ENCODE measurements at regions not wholly inside any gene's neighbourhood (a gene's known extent, or its start where the extent isn't known, plus 50 kb on each side); places are given as distances from the start of the nearest gene placed in this dataset.

GRCh38 chr3:102718651-102719050 lies 283.8 kb downstream of the ZPLD1 start:
- Histone ChIP-seq H3K9ac (ENCODE audit: control insufficient read depth, extremely low read depth, insufficient read depth, low read length) (no peak overlapping the region), H3K27ac (ENCODE audit: control insufficient read depth, insufficient read depth, low read length) (no peak overlapping the region), H3K27me3 (ENCODE audit: control insufficient read depth, extremely low read depth, insufficient read depth, low read length) (no peaks in the 10 kb centered on the region), H3K79me2 (ENCODE audit: control insufficient read depth, insufficient read depth, low read length) (no peaks in the 10 kb centered on the region), H4K20me1 (ENCODE audit: control insufficient read depth, extremely low read depth, insufficient read depth, low read length) (no peaks in the 10 kb centered on the region), H3K4me1 (ENCODE audit: control insufficient read depth, extremely low read depth, insufficient read depth, low read length) (peaks cover 7% of the 10 kb centered on the region), H3K4me2 (ENCODE audit: control insufficient read depth, extremely low read depth, insufficient read depth, low read depth, low read length) (no peak overlapping the region), H3K36me3 (ENCODE audit: control insufficient read depth in 2 of 2, extremely low read depth in 1 of 2, insufficient read depth in 2 of 2, low read length in 2 of 2) (no peaks in the 10 kb centered on the region), H2AFZ (ENCODE audit: control insufficient read depth, low read length) (no peak overlapping the region), H3K4me3 (ENCODE audit: control insufficient read depth in 2 of 3, extremely low read depth in 1 of 3, insufficient read depth in 2 of 3, low read depth in 1 of 3, low read length in 3 of 3) (no peak overlapping the region), H3K9me1 (ENCODE audit: control insufficient read depth, extremely low read depth, insufficient read depth, low read length) (no peaks in the 10 kb centered on the region), H3K9me3 (ENCODE audit: control insufficient read depth, low read depth, low read length) (no peaks in the 10 kb centered on the region)
- dilution Hi-C loops (cut with MboI; ENCODE audit: extremely low pct_ligation_motif_present, low sequenced_read_pairs): no loop called here
- no peak for DNase-seq (ENCODE audit: low read depth, low spot score)
- no peak for FAIRE-seq
- no peak for TF ChIP-seq EZH2 (IDR thresholded peaks at IDR 0.05; ENCODE audit: low read length)
- TF ChIP-seq, protein P1, sequence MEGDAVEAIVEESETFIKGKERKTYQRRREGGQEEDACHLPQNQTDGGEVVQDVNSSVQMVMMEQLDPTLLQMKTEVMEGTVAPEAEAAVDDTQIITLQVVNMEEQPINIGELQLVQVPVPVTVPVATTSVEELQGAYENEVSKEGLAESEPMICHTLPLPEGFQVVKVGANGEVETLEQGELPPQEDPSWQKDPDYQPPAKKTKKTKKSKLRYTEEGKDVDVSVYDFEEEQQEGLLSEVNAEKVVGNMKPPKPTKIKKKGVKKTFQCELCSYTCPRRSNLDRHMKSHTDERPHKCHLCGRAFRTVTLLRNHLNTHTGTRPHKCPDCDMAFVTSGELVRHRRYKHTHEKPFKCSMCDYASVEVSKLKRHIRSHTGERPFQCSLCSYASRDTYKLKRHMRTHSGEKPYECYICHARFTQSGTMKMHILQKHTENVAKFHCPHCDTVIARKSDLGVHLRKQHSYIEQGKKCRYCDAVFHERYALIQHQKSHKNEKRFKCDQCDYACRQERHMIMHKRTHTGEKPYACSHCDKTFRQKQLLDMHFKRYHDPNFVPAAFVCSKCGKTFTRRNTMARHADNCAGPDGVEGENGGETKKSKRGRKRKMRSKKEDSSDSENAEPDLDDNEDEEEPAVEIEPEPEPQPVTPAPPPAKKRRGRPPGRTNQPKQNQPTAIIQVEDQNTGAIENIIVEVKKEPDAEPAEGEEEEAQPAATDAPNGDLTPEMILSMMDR (optimal IDR thresholded peaks at IDR 0.05 in 1 of 3, IDR thresholded peaks at IDR 0.05 in 1 of 3, conservative IDR thresholded peaks at IDR 0.05 in 1 of 3; ENCODE audit: extremely low read depth in 1 of 3, insufficient read depth in 2 of 3, low read length in 3 of 3): no peak

DNA sequence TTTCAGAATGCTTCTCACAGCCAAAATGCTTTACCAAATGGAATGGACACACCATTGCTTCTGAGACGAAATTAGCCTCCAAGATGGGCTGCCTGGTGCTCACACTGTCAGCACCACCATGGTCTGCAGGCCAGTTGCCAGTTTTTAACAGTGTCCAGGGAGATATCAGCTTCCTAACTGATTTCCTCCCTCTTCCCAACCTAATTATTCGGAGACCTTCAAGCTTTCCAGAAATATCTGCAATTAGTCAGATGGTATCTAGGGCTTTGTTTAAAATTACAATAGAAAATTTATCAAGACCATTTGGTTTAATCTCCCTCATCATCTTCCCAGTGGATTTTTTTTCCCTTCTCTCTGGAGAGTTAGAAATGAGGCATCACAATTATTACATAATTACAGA lies 287.5 kb downstream of the ZPLD1 start:
- Histone ChIP-seq H3K9me1 (ENCODE audit: control insufficient read depth, extremely low read depth, insufficient read depth, low read length) (no peaks in the 10 kb centered on the region), H4K20me1 (ENCODE audit: control insufficient read depth, extremely low read depth, insufficient read depth, low read length) (no peaks in the 10 kb centered on the region), H3K79me2 (ENCODE audit: control insufficient read depth, insufficient read depth, low read length) (no peaks in the 10 kb centered on the region), H3K4me2 (ENCODE audit: control insufficient read depth, extremely low read depth, insufficient read depth, low read depth, low read length) (no peak overlapping the region), H3K9me3 (ENCODE audit: control insufficient read depth, low read depth, low read length) (no peaks in the 10 kb centered on the region), H2AFZ (ENCODE audit: control insufficient read depth, low read length) (no peak overlapping the region), H3K9ac (ENCODE audit: control insufficient read depth, extremely low read depth, insufficient read depth, low read length) (no peak overlapping the region), H3K27me3 (ENCODE audit: control insufficient read depth, extremely low read depth, insufficient read depth, low read length) (no peaks in the 10 kb centered on the region), H3K27ac (ENCODE audit: control insufficient read depth, insufficient read depth, low read length) (no peak overlapping the region), H3K4me1 (ENCODE audit: control insufficient read depth, extremely low read depth, insufficient read depth, low read length) (no peaks in the 10 kb centered on the region), H3K36me3 (ENCODE audit: control insufficient read depth in 2 of 2, extremely low read depth in 1 of 2, insufficient read depth in 2 of 2, low read length in 2 of 2) (no peaks in the 10 kb centered on the region), H3K4me3 (ENCODE audit: control insufficient read depth in 2 of 3, extremely low read depth in 1 of 3, insufficient read depth in 2 of 3, low read depth in 1 of 3, low read length in 3 of 3) (no peak overlapping the region)
- DNase-seq (ENCODE audit: low read depth, low spot score): no peak
- TF ChIP-seq, protein P1 (optimal IDR thresholded peaks at IDR 0.05 in 1 of 3, IDR thresholded peaks at IDR 0.05 in 1 of 3, conservative IDR thresholded peaks at IDR 0.05 in 1 of 3; ENCODE audit: extremely low read depth in 1 of 3, insufficient read depth in 2 of 3, low read length in 3 of 3): no peak
- TF ChIP-seq EZH2 (IDR thresholded peaks at IDR 0.05; ENCODE audit: low read length): no peak
- dilution Hi-C loops (cut with MboI; ENCODE audit: extremely low pct_ligation_motif_present, low sequenced_read_pairs): no loop called here
- FAIRE-seq: no peak
